GM10248 (cell line): ENCODE measurements at regions not wholly inside any gene's neighbourhood (a gene's known extent, or its start where the extent isn't known, plus 50 kb on each side); places are given as distances from the start of the nearest gene placed in this dataset.

Source experiments
- CTCF ChIA-PET: fragments of 300-600 bp; sonication (Branson Sonifier 250); formaldehyde crosslinking; extraction: SDS; loops from one replicate; lab custom pipeline; 2021; ENCODE audit warnings: antibody characterized with exemption; lab: Yijun Ruan, JAX
- POLR2A ChIA-PET: fragments of 350-650 bp; sonication (Branson Sonifier 250); formaldehyde crosslinking; extraction: SDS; loops from one replicate; lab custom pipeline; 2020; ENCODE audit warnings: antibody characterized with exemption; lab: Yijun Ruan, JAX
- DNase-seq: peaks from one replicate; pipeline ENCODE4 v3.0.0; 2012; ENCODE audit errors: extremely low spot score
- TF ChIP-seq, protein P1 (sequence below): IDR thresholded peaks from 2 replicates; pipeline ENCODE4 v1.5.1; 2012; ENCODE audit warnings: mild to moderate bottlenecking, low read depth; ENCODE audit errors: extremely low read depth, missing control alignments, control extremely low read depth

- POLR2A ChIA-PET, result no interaction called here
- CTCF ChIA-PET, result interaction anchor here (0.9 to 1.7 kb wide), 3 partner anchors 11 to 24 kb away, joined by 3 to 5 read pairs (median 4); no protein-coding TSS in a partner anchor
- no peak for DNase-seq
- TF ChIP-seq, protein P1, sequence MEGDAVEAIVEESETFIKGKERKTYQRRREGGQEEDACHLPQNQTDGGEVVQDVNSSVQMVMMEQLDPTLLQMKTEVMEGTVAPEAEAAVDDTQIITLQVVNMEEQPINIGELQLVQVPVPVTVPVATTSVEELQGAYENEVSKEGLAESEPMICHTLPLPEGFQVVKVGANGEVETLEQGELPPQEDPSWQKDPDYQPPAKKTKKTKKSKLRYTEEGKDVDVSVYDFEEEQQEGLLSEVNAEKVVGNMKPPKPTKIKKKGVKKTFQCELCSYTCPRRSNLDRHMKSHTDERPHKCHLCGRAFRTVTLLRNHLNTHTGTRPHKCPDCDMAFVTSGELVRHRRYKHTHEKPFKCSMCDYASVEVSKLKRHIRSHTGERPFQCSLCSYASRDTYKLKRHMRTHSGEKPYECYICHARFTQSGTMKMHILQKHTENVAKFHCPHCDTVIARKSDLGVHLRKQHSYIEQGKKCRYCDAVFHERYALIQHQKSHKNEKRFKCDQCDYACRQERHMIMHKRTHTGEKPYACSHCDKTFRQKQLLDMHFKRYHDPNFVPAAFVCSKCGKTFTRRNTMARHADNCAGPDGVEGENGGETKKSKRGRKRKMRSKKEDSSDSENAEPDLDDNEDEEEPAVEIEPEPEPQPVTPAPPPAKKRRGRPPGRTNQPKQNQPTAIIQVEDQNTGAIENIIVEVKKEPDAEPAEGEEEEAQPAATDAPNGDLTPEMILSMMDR, result no peak
These were observed 661.3 kb downstream of the TMEM182 start for GRCh38 chr2:103423100-103423499.

- TF ChIP-seq, protein P1, result no peak
- no peak for DNase-seq
- ChIA-PET POLR2A (no interaction called here), CTCF (no interaction called here)
These were observed 665.7 kb downstream of the TMEM182 start for GRCh38 chr2:103427567-103427966.

GRCh38 chr2:103430191-103430590 is 668.4 kb downstream of the TMEM182 start:
- DNase-seq, result no peak
- CTCF ChIA-PET, result no interaction called here
- TF ChIP-seq, protein P1, result no peak

DNA sequence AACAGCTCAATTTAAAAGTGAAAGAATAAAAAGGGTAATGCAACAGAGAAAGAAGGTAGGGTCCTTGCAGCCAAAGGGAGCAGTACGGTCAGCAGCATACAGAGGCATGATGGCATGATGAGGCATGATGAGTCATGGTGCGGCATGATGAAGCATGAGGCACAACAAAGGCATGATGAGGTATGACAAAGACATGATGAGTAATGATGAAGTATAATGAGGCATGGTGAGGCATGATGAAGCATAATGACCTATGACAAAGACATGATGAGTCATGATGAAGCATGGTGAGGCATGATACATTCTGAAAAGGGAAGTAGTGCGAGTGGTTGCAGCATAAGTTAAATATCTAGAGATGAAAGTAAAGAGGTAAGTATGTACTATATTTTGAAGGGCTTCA is 673.2 kb downstream of the TMEM182 start:
- CTCF ChIA-PET, result no interaction called here
- TF ChIP-seq, protein P1, result no peak
- DNase-seq, result no peak
- POLR2A ChIA-PET, result no interaction called here

More at GRCh38 chr2:103430191-103430590, 668.4 kb downstream of the TMEM182 start:
- POLR2A ChIA-PET, result no interaction called here

- DNase-seq, result no peak
- POLR2A ChIA-PET, result no interaction called here
- TF ChIP-seq, protein P1, result no peak
- CTCF ChIA-PET, result interaction anchor here (1.4 kb wide), 1 partner anchor 13 kb away, joined by 3 read pairs; no protein-coding TSS in a partner anchor
These were observed 675.3 kb downstream of the TMEM182 start for GRCh38 chr2:103437161-103437560.

GRCh38 chr2:103445347-103445746 is 683.5 kb downstream of the TMEM182 start:
- POLR2A ChIA-PET, result no interaction called here
- TF ChIP-seq, protein P1, result no peak
- CTCF ChIA-PET, result no interaction called here
- no peak for DNase-seq
